ENCODE measurements at regions not wholly inside any gene's neighbourhood (a gene's known extent, or its start where the extent isn't known, plus 50 kb on each side); places are given as distances from the start of the nearest gene placed in this dataset.

DNA sequence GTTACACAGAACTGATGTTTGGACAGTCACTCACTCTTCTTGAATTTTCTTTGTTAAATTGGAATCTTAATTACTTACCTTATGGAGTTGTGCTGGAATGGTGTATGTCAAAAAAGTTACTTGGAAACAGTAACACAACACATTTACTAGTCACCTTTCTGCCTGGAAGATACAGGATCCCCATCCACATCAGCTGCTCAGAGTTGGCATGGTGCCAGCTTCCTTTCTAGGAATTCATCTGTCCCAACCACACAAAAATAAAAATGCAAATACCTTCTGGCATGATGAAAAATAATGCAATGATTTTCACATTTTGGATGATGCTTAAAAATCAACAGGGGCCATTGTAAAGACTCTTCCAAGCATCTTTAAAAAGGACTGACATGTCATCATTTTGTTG, 341.5 kb downstream of the TMEM38B start:
- no peak for FAIRE-seq

DNA sequence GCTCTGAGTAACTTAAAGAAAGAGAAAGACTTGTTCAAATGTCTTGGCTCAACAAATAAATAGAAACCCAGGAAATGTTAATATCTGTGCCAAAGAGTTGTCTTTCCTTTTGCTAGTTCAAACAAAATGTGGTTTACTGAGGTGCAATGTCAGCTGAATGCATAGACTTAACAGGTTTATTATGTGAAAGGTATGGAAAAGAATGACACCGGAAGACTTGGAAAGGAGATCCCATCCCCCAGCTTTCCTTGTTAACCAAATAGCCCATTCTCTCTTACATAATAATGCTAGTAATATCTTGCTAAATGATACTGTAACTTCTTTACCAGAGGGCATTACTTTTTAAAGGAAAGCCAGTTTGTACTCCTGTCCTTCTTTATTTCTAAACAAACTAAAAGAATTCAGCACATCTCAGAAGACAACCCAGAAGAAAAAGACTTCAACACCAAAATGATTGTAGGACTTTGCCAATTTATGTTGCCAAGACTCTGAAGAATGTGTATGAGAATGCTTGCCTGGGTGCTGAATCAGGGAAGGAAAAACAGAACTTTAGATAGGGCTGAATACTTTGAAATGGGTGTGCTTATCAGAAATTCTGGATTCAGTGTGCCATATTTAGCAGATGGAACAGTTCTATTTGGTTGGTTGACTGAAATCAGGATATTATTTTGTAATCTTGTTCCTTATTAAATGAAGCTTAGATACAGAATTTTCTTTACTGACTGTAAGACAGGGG, 344.1 kb downstream of the TMEM38B start:
- Histone ChIP-seq H3K79me2 (ENCODE audit: control insufficient read depth, insufficient read depth, low read length) (no peaks in the 10 kb centered on the region), H3K9me3 (ENCODE audit: control insufficient read depth, low read depth, low read length) (no peaks in the 10 kb centered on the region), H2AFZ (ENCODE audit: control insufficient read depth, low read length) (no peak overlapping the region), H3K36me3 (ENCODE audit: control insufficient read depth in 2 of 2, extremely low read depth in 1 of 2, insufficient read depth in 2 of 2, low read length in 2 of 2) (no peaks in the 10 kb centered on the region), H4K20me1 (ENCODE audit: control insufficient read depth, extremely low read depth, insufficient read depth, low read length) (no peaks in the 10 kb centered on the region), H3K27ac (ENCODE audit: control insufficient read depth, insufficient read depth, low read length) (no peak overlapping the region), H3K4me2 (ENCODE audit: control insufficient read depth, extremely low read depth, insufficient read depth, low read depth, low read length) (no peak overlapping the region), H3K9ac (ENCODE audit: control insufficient read depth, extremely low read depth, insufficient read depth, low read length) (no peak overlapping the region), H3K27me3 (ENCODE audit: control insufficient read depth, extremely low read depth, insufficient read depth, low read length) (no peaks in the 10 kb centered on the region), H3K4me3 (ENCODE audit: control insufficient read depth in 2 of 3, extremely low read depth in 1 of 3, insufficient read depth in 2 of 3, low read depth in 1 of 3, low read length in 3 of 3) (no peak overlapping the region), H3K9me1 (ENCODE audit: control insufficient read depth, extremely low read depth, insufficient read depth, low read length) (no peaks in the 10 kb centered on the region), H3K4me1 (ENCODE audit: control insufficient read depth, extremely low read depth, insufficient read depth, low read length) (no peaks in the 10 kb centered on the region)
- FAIRE-seq: peak; percentile 59
- no peak for TF ChIP-seq EZH2 (IDR thresholded peaks at IDR 0.05; ENCODE audit: low read length)
- TF ChIP-seq, protein P1, sequence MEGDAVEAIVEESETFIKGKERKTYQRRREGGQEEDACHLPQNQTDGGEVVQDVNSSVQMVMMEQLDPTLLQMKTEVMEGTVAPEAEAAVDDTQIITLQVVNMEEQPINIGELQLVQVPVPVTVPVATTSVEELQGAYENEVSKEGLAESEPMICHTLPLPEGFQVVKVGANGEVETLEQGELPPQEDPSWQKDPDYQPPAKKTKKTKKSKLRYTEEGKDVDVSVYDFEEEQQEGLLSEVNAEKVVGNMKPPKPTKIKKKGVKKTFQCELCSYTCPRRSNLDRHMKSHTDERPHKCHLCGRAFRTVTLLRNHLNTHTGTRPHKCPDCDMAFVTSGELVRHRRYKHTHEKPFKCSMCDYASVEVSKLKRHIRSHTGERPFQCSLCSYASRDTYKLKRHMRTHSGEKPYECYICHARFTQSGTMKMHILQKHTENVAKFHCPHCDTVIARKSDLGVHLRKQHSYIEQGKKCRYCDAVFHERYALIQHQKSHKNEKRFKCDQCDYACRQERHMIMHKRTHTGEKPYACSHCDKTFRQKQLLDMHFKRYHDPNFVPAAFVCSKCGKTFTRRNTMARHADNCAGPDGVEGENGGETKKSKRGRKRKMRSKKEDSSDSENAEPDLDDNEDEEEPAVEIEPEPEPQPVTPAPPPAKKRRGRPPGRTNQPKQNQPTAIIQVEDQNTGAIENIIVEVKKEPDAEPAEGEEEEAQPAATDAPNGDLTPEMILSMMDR (optimal IDR thresholded peaks at IDR 0.05 in 1 of 3, IDR thresholded peaks at IDR 0.05 in 1 of 3, conservative IDR thresholded peaks at IDR 0.05 in 1 of 3; ENCODE audit: extremely low read depth in 1 of 3, insufficient read depth in 2 of 3, low read length in 3 of 3): no peak
- dilution Hi-C loops (cut with MboI; ENCODE audit: extremely low pct_ligation_motif_present, low sequenced_read_pairs): no loop called here
- no peak for DNase-seq (ENCODE audit: low read depth, low spot score)

More for the DNA sequence above, 341.5 kb downstream of the TMEM38B start:
- H3K4me2 ChIP-seq (ENCODE audit: control insufficient read depth, extremely low read depth, insufficient read depth, low read depth, low read length): no peak overlapping the region
- no peaks in the 10 kb centered on the region for H3K9me3 ChIP-seq (ENCODE audit: control insufficient read depth, low read depth, low read length)
- dilution Hi-C loops (cut with MboI; ENCODE audit: extremely low pct_ligation_motif_present, low sequenced_read_pairs): no loop called here
- H3K79me2 ChIP-seq (ENCODE audit: control insufficient read depth, insufficient read depth, low read length): no peaks in the 10 kb centered on the region
- H2AFZ ChIP-seq (ENCODE audit: control insufficient read depth, low read length): no peak overlapping the region
- H3K9ac ChIP-seq (ENCODE audit: control insufficient read depth, extremely low read depth, insufficient read depth, low read length): no peak overlapping the region
- H3K27me3 ChIP-seq (ENCODE audit: control insufficient read depth, extremely low read depth, insufficient read depth, low read length): no peaks in the 10 kb centered on the region
- H3K4me1 ChIP-seq (ENCODE audit: control insufficient read depth, extremely low read depth, insufficient read depth, low read length): no peaks in the 10 kb centered on the region
- H4K20me1 ChIP-seq (ENCODE audit: control insufficient read depth, extremely low read depth, insufficient read depth, low read length): no peaks in the 10 kb centered on the region
- no peak overlapping the region for H3K4me3 ChIP-seq (ENCODE audit: control insufficient read depth in 2 of 3, extremely low read depth in 1 of 3, insufficient read depth in 2 of 3, low read depth in 1 of 3, low read length in 3 of 3)
- no peaks in the 10 kb centered on the region for H3K36me3 ChIP-seq (ENCODE audit: control insufficient read depth in 2 of 2, extremely low read depth in 1 of 2, insufficient read depth in 2 of 2, low read length in 2 of 2)
- no peak for TF ChIP-seq EZH2 (IDR thresholded peaks at IDR 0.05; ENCODE audit: low read length)
- TF ChIP-seq, protein P1 (optimal IDR thresholded peaks at IDR 0.05 in 1 of 3, IDR thresholded peaks at IDR 0.05 in 1 of 3, conservative IDR thresholded peaks at IDR 0.05 in 1 of 3; ENCODE audit: extremely low read depth in 1 of 3, insufficient read depth in 2 of 3, low read length in 3 of 3): no peak
- no peaks in the 10 kb centered on the region for H3K9me1 ChIP-seq (ENCODE audit: control insufficient read depth, extremely low read depth, insufficient read depth, low read length)
- no peak for DNase-seq (ENCODE audit: low read depth, low spot score)
- H3K27ac ChIP-seq (ENCODE audit: control insufficient read depth, insufficient read depth, low read length): no peak overlapping the region
